Astrocyte of the cerebellum (primary cell): ENCODE measurements at regions not wholly inside any gene's neighbourhood (a gene's known extent, or its start where the extent isn't known, plus 50 kb on each side); places are given as distances from the start of the nearest gene placed in this dataset.

ENCODE experiments used
- DNase-seq: peaks from one replicate; pipeline ENCODE4 v3.0.0-alpha.2; 2011; ENCODE audit warnings: low read depth
- H3K4me3 ChIP-seq: 2 replicates; pipeline ENCODE4 v1.5.1; 2011; ENCODE audit warnings: mild to moderate bottlenecking, low read depth, low read length, moderate library complexity
- in situ Hi-C: cut with HindIII; loops from 2 replicates; pipeline ENCODE4 v1.10.0; 2017; ENCODE audit warnings: low sequenced_read_pairs
- TF ChIP-seq, protein P1 (sequence below): IDR thresholded peaks from 2 replicates; pipeline ENCODE4 v1.5.1; 2012; ENCODE audit warnings: low read length, low read depth, moderate library complexity, mild to moderate bottlenecking; ENCODE audit errors: missing control alignments

- in situ Hi-C loops = no loop called here
- TF ChIP-seq, protein P1, sequence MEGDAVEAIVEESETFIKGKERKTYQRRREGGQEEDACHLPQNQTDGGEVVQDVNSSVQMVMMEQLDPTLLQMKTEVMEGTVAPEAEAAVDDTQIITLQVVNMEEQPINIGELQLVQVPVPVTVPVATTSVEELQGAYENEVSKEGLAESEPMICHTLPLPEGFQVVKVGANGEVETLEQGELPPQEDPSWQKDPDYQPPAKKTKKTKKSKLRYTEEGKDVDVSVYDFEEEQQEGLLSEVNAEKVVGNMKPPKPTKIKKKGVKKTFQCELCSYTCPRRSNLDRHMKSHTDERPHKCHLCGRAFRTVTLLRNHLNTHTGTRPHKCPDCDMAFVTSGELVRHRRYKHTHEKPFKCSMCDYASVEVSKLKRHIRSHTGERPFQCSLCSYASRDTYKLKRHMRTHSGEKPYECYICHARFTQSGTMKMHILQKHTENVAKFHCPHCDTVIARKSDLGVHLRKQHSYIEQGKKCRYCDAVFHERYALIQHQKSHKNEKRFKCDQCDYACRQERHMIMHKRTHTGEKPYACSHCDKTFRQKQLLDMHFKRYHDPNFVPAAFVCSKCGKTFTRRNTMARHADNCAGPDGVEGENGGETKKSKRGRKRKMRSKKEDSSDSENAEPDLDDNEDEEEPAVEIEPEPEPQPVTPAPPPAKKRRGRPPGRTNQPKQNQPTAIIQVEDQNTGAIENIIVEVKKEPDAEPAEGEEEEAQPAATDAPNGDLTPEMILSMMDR = no peak
- DNase-seq = no peak
- no peak overlapping the region for H3K4me3 ChIP-seq
Observed at GRCh38 chr4:186875476-186875875, 151.8 kb upstream of the FAT1 start.

- in situ Hi-C loops = no loop called here
- TF ChIP-seq, protein P1 = no peak
- DNase-seq = no peak
- H3K4me3 ChIP-seq = no peak overlapping the region
Observed at GRCh38 chr4:186876961-186877626, 153.4 kb upstream of the FAT1 start.

DNA sequence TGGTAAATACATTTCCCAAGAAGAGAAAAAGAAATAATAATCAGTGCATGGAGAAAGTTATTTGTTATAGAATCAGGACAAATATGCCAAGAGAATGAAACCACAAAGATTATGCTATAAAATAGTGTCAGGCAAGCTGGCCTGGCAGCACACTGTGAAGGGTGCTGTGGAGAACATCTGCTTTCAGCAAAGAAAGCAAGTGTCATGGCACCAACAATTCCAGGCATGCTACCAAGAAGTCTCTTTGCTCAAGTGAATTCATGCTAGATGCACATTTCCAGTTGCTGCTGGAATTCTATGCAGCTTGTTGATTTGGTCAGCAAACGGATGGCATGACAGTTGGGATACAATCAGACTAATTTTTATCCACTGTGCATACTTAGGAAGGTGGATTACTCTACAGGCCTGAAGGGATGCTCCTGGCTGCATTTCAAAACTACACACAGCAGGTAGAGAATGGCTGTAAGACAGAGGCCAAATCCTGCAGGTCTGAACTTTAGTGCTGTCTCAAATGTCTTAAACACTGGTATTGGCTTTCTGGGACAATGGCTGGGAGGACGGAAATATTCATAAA is 154.6 kb upstream of the FAT1 start:
- TF ChIP-seq, protein P1 = no peak
- no peak for DNase-seq
- in situ Hi-C loops = no loop called here
- H3K4me3 ChIP-seq = no peak overlapping the region

GRCh38 chr4:186881521-186882220 is 158.0 kb upstream of the FAT1 start:
- no peak overlapping the region for H3K4me3 ChIP-seq
- DNase-seq = peak; percentile 66
- in situ Hi-C loops = no loop called here
- TF ChIP-seq, protein P1 = no peak

DNA sequence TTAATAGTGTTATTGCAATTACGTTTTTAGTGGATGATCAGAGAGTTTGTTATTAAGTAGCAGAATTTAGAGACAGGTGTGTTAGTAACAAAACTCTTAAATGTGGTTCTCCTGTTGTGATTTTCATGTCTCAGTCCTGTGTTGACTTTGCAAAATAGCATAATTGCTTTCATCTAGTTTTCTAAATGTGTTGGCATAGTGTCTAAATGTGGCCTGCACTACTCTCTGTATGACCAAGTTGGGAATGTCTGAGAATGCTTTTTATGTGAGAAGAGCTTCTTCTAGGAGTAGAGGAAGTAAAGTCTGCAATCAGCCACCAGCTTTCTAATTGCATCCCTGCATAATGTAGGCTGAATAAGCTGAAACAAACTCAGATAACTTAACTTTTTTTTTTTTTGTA is 158.6 kb upstream of the FAT1 start:
- no peak for DNase-seq
- TF ChIP-seq, protein P1 = no peak
- in situ Hi-C loops = no loop called here
- no peak overlapping the region for H3K4me3 ChIP-seq

DNA sequence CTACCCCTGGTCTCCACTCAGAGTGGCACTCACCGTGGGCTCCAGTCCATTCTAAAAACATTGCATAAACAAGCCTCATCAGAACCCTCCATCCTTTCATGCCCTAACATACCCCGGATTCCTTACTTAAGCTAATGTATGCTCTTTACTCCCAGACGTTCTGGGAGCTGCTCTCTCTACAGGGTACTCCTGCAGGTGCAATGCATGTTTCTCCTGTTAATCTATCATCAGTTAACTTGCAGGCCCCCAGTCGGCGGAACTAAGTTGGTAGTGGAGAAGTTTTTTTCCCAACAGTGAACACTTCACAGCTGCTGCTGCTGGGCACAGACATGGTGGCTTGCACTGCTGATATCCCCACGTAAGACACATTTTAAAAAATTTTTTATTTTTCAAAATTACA is 161.6 kb upstream of the FAT1 start:
- in situ Hi-C loops = no loop called here
- no peak for DNase-seq
- TF ChIP-seq, protein P1 = no peak
- no peak overlapping the region for H3K4me3 ChIP-seq
